ENCODE measurements at regions not wholly inside any gene's neighbourhood (a gene's known extent, or its start where the extent isn't known, plus 50 kb on each side); places are given as distances from the start of the nearest gene placed in this dataset.

DNA sequence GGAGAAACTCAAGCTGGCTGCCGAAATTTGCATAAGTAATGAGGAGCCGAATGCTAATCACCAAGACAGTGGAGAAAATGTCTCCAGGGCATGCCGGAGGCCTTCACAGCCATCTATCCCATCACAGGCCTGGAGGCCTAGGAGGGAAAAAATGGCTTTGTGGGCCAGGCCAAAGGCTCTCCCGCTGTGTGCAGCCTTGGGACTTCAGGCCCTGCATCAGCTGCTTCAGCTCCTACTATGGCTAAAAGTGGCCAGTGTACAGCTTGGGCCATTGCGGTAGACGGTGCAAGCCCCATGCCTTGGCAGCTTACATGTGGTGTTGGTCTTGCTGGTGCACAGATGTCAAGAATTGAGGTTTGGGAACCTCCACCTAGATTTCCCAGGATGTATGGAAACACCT is 162.6 kb upstream of the FAM47A start:
- H3K9me3 Mint-ChIP-seq (ENCODE audit: low read depth, unreplicated experiment): peaks cover 5% of the 10 kb centered on the region
- no TSS peak for BruUV-seq (replicated peaks)
- intact Hi-C loops (cut with micrococcal nuclease; ENCODE audit: unreplicated experiment): no loop called here

DNA sequence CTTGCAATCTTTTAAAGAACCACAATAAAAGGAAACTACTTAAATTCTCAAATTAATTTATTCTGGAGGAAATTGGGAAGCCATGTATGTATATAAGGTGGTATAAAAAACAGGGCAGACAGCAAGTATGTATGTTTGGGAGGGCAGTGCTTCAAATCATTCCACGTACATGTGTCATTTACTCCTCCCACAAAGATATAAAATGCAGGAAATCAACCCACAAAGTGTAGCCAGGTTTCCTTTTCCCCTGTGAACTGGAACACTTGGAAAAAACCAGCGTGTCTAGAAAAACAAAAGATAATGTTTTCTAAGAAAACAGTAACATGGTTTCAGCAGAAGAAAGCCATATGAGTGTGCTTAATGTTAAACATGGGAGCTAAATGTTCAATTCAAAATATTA is 156.7 kb upstream of the FAM47A start:
- TF ChIP-seq, protein P1, sequence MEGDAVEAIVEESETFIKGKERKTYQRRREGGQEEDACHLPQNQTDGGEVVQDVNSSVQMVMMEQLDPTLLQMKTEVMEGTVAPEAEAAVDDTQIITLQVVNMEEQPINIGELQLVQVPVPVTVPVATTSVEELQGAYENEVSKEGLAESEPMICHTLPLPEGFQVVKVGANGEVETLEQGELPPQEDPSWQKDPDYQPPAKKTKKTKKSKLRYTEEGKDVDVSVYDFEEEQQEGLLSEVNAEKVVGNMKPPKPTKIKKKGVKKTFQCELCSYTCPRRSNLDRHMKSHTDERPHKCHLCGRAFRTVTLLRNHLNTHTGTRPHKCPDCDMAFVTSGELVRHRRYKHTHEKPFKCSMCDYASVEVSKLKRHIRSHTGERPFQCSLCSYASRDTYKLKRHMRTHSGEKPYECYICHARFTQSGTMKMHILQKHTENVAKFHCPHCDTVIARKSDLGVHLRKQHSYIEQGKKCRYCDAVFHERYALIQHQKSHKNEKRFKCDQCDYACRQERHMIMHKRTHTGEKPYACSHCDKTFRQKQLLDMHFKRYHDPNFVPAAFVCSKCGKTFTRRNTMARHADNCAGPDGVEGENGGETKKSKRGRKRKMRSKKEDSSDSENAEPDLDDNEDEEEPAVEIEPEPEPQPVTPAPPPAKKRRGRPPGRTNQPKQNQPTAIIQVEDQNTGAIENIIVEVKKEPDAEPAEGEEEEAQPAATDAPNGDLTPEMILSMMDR (IDR thresholded peaks at IDR 0.05; ENCODE audit: unreplicated experiment): no peak
- Mint-ChIP-seq H3K27ac (ENCODE audit: unreplicated experiment) (no peak overlapping the region), H3K27me3 (ENCODE audit: unreplicated experiment) (no peaks in the 10 kb centered on the region), H3K9me3 (ENCODE audit: low read depth, unreplicated experiment) (peaks cover 2% of the 10 kb centered on the region), H3K4me1 (ENCODE audit: low read depth, unreplicated experiment) (no peaks in the 10 kb centered on the region), H3K4me3 (ENCODE audit: low read depth, unreplicated experiment) (no peak overlapping the region), H3K36me3 (ENCODE audit: insufficient read depth, unreplicated experiment) (no peaks in the 10 kb centered on the region)
- intact Hi-C loops (cut with micrococcal nuclease; ENCODE audit: unreplicated experiment): no loop called here
- BruUV-seq (replicated peaks): no TSS peak
- CTCF ChIA-PET: interaction anchor here (0.6 kb wide), 1 partner anchor 873 kb away, joined by 3 read pairs; no protein-coding TSS in a partner anchor
- no peak for DNase-seq

More for the DNA sequence above, 162.6 kb upstream of the FAM47A start:
- H3K4me3 Mint-ChIP-seq (ENCODE audit: low read depth, unreplicated experiment): no peak overlapping the region
- H3K4me1 Mint-ChIP-seq (ENCODE audit: low read depth, unreplicated experiment): no peaks in the 10 kb centered on the region
- TF ChIP-seq, protein P1 (IDR thresholded peaks at IDR 0.05; ENCODE audit: unreplicated experiment): no peak
- CTCF ChIA-PET: no interaction called here
- H3K27me3 Mint-ChIP-seq (ENCODE audit: unreplicated experiment): no peaks in the 10 kb centered on the region
- no peak for DNase-seq
- H3K27ac Mint-ChIP-seq (ENCODE audit: unreplicated experiment): no peak overlapping the region
- no peaks in the 10 kb centered on the region for H3K36me3 Mint-ChIP-seq (ENCODE audit: insufficient read depth, unreplicated experiment)

DNA sequence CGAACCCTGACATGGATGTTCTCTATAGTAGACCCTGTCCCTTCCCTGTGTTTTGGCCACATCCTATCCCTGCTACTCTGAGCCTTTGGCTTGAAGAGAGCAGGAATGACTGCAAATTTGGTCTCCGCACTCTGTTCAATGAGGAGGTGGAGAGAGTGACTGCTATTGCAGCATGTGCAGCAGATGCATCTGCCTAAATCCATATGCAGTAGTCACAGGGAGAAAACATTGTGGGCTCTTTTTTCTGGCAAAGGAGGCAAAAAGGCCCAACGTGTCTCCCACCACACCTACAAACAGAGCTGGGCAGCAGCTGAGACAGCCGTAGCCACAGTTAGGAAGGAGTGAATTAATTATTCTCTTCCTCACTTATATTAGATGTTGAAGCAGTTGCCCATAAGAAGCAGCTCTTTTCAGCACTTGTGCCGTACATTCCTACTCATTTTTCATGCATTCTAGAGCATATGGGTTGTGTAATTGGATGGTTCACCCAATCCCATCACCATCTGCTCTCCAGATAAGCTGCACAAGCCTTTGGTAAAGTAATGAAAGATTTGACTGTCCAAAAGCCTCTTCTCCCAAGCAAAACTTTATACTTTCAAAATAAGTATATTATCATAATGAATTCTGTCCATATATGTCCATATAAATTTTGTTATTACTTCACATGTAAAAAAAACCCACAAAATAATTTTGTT is 147.9 kb upstream of the FAM47A start:
- TF ChIP-seq, protein P1 (IDR thresholded peaks at IDR 0.05; ENCODE audit: unreplicated experiment): no peak
- CTCF ChIA-PET: no interaction called here
- BruUV-seq (replicated peaks): no TSS peak

DNA sequence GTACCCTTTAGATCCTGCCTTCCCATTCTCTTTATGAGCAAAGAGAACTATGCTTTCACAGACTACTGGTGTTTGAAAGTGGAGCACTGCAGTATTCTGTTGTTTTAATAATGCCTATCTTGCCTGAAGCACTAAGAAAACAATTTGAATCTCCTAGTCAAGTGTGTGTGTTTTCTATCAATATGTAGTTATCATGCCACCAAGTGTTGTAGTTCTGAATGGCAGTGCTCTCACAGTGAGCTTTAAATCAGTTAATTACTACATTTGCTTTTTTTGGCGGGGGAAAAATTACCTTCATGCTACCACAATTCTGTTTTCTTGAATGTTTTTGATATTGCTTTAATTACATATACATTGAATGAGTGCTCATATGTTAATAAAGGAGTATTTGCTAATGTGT is 143.6 kb upstream of the FAM47A start:
- Mint-ChIP-seq H3K36me3 (ENCODE audit: insufficient read depth, unreplicated experiment) (no peaks in the 10 kb centered on the region), H3K27ac (ENCODE audit: unreplicated experiment) (no peak overlapping the region), H3K4me1 (ENCODE audit: low read depth, unreplicated experiment) (no peaks in the 10 kb centered on the region), H3K4me3 (ENCODE audit: low read depth, unreplicated experiment) (no peak overlapping the region), H3K9me3 (ENCODE audit: low read depth, unreplicated experiment) (peaks cover 2% of the 10 kb centered on the region), H3K27me3 (ENCODE audit: unreplicated experiment) (no peaks in the 10 kb centered on the region)
- no TSS peak for BruUV-seq (replicated peaks)
- TF ChIP-seq, protein P1 (IDR thresholded peaks at IDR 0.05; ENCODE audit: unreplicated experiment): no peak
- intact Hi-C loops (cut with micrococcal nuclease; ENCODE audit: unreplicated experiment): loop anchor here (2.0 kb wide), 1 partner anchor 841 kb away; no protein-coding TSS in a partner anchor
- CTCF ChIA-PET: interaction anchor here (2.0 kb wide), 1 partner anchor 841 kb away, joined by 17 read pairs; no protein-coding TSS in a partner anchor
- no peak for DNase-seq

More for the DNA sequence above, 147.9 kb upstream of the FAM47A start:
- no peak overlapping the region for H3K4me3 Mint-ChIP-seq (ENCODE audit: low read depth, unreplicated experiment)
- H3K4me1 Mint-ChIP-seq (ENCODE audit: low read depth, unreplicated experiment): no peaks in the 10 kb centered on the region
- H3K27ac Mint-ChIP-seq (ENCODE audit: unreplicated experiment): no peak overlapping the region
- H3K9me3 Mint-ChIP-seq (ENCODE audit: low read depth, unreplicated experiment): no peaks in the 10 kb centered on the region
- H3K36me3 Mint-ChIP-seq (ENCODE audit: insufficient read depth, unreplicated experiment): no peaks in the 10 kb centered on the region
- intact Hi-C loops (cut with micrococcal nuclease; ENCODE audit: unreplicated experiment): no loop called here
- no peaks in the 10 kb centered on the region for H3K27me3 Mint-ChIP-seq (ENCODE audit: unreplicated experiment)
- DNase-seq: no peak
